ENCODE measurements at regions not wholly inside any gene's neighbourhood (a gene's known extent, or its start where the extent isn't known, plus 50 kb on each side); places are given as distances from the start of the nearest gene placed in this dataset.

GRCh38 chr21:17051054-17051453 lies 461.8 kb upstream of the CXADR start:
- H4K8ac ChIP-seq (ENCODE audit: low read depth, low read length) = no peak overlapping the region
- H3K23ac ChIP-seq (ENCODE audit: low read depth, low read length, poor library complexity) = no peak overlapping the region
- H3K4me3 ChIP-seq (ENCODE audit: low read length in 2 of 2) = no peak overlapping the region
- H2BK5ac ChIP-seq (ENCODE audit: low read length) = no peak overlapping the region
- H3K14ac ChIP-seq (ENCODE audit: low read length) = no peak overlapping the region
- no peak for DNase-seq (ENCODE audit: low spot score)
- no peak overlapping the region for H2BK15ac ChIP-seq (ENCODE audit: low read length)
- H2AK5ac ChIP-seq (ENCODE audit: low read depth, low read length) = no peak overlapping the region
- WGBS, 2 donors (ENCODE audit: extremely low coverage in 2 of 2, insufficient read length in 2 of 2, insufficient replicate concordance in 1 of 2) = no CpG with 5 or more reads among the region's 3 CpGs
- H2AFZ ChIP-seq (ENCODE audit: low read length) = peak overlapping the region; percentile 65
- no peak overlapping the region for H3K4me2 ChIP-seq (ENCODE audit: insufficient read depth, low read length, poor library complexity, severe bottlenecking)
- no peaks in the 10 kb centered on the region for H3K9me3 ChIP-seq (replicated peaks in 1 of 2; ENCODE audit: control insufficient read depth in 2 of 2, insufficient read depth in 1 of 2, low read depth in 1 of 2, low read length in 2 of 2)
- H3K18ac ChIP-seq (ENCODE audit: low read length) = no peak overlapping the region
- no peak overlapping the region for H2BK120ac ChIP-seq (ENCODE audit: low read depth, low read length)
- no peaks in the 10 kb centered on the region for H3K27me3 ChIP-seq (ENCODE audit: control insufficient read depth in 3 of 3, insufficient read depth in 3 of 3, low read depth in 1 of 3, low read length in 3 of 3)
- H4K91ac ChIP-seq (ENCODE audit: low read depth, low read length, poor library complexity) = no peak overlapping the region
- no peak overlapping the region for H2BK12ac ChIP-seq (ENCODE audit: low read length)
- no peak overlapping the region for H3K4ac ChIP-seq (ENCODE audit: low read length)
- no peak overlapping the region for H3K9ac ChIP-seq (ENCODE audit: low read depth, low read length, poor library complexity)
- H3K27ac ChIP-seq (replicated peaks; ENCODE audit: low read length) = no peak overlapping the region
- no peaks in the 10 kb centered on the region for H3K79me1 ChIP-seq (ENCODE audit: low read depth, low read length)
- peaks cover 5 to 8% of the 10 kb centered on the region in 2 donors for H3K4me1 ChIP-seq (ENCODE audit: control insufficient read depth in 2 of 2, insufficient read depth in 1 of 2, low read depth in 1 of 2, low read length in 2 of 2)
- no peaks in the 10 kb centered on the region for H3K36me3 ChIP-seq (replicated peaks in 1 of 2; ENCODE audit: control insufficient read depth in 2 of 2, insufficient read depth in 2 of 2, low read length in 2 of 2)

- Histone ChIP-seq H2BK12ac (ENCODE audit: low read length) (no peak overlapping the region), H3K4ac (ENCODE audit: low read length) (no peak overlapping the region), H3K4me2 (ENCODE audit: insufficient read depth, low read length, poor library complexity, severe bottlenecking) (no peak overlapping the region), H3K4me3 (ENCODE audit: low read length in 2 of 2) (no peak overlapping the region), H3K9ac (ENCODE audit: low read depth, low read length, poor library complexity) (no peak overlapping the region), H3K9me3 (replicated peaks in 1 of 2; ENCODE audit: control insufficient read depth in 2 of 2, insufficient read depth in 1 of 2, low read depth in 1 of 2, low read length in 2 of 2) (no peaks in the 10 kb centered on the region), H3K23ac (ENCODE audit: low read depth, low read length, poor library complexity) (no peak overlapping the region), H4K91ac (ENCODE audit: low read depth, low read length, poor library complexity) (no peak overlapping the region), H3K36me3 (replicated peaks in 1 of 2; ENCODE audit: control insufficient read depth in 2 of 2, insufficient read depth in 2 of 2, low read length in 2 of 2) (no peaks in the 10 kb centered on the region), H3K27me3 (ENCODE audit: control insufficient read depth in 3 of 3, insufficient read depth in 3 of 3, low read depth in 1 of 3, low read length in 3 of 3) (no peaks in the 10 kb centered on the region), H3K18ac (ENCODE audit: low read length) (no peak overlapping the region), H2AK5ac (ENCODE audit: low read depth, low read length) (no peak overlapping the region), H3K27ac (replicated peaks; ENCODE audit: low read length) (no peak overlapping the region), H3K14ac (ENCODE audit: low read length) (no peak overlapping the region), H3K79me1 (ENCODE audit: low read depth, low read length) (no peaks in the 10 kb centered on the region), H4K8ac (ENCODE audit: low read depth, low read length) (no peak overlapping the region), H2BK5ac (ENCODE audit: low read length) (no peak overlapping the region), H2BK120ac (ENCODE audit: low read depth, low read length) (no peak overlapping the region), H3K4me1 (ENCODE audit: control insufficient read depth in 2 of 2, insufficient read depth in 1 of 2, low read depth in 1 of 2, low read length in 2 of 2) (peaks cover 5 to 8% of the 10 kb centered on the region in 2 donors), H2BK15ac (ENCODE audit: low read length) (no peak overlapping the region), H2AFZ (ENCODE audit: low read length) (peak overlapping the region; percentile 19)
- 100% methylated on average over 1 of the region's 7 CpGs; no CpG with 5 or more reads in 1 of the 2 donors for WGBS, 2 donors (ENCODE audit: extremely low coverage in 2 of 2, insufficient read length in 2 of 2, insufficient replicate concordance in 1 of 2)
- DNase-seq (ENCODE audit: low spot score) = no peak
Observed at GRCh38 chr21:17053321-17053720, 459.5 kb upstream of the CXADR start.

GRCh38 chr21:17059936-17060335 lies 452.9 kb upstream of the CXADR start:
- Histone ChIP-seq H2AFZ (ENCODE audit: low read length) (no peak overlapping the region), H2BK5ac (ENCODE audit: low read length) (no peak overlapping the region)

GRCh38 chr21:17066006-17066405 lies 446.8 kb upstream of the CXADR start:
- Histone ChIP-seq H3K36me3 (replicated peaks in 1 of 2; ENCODE audit: control insufficient read depth in 2 of 2, insufficient read depth in 2 of 2, low read length in 2 of 2) (no peaks in the 10 kb centered on the region), H2BK12ac (ENCODE audit: low read length) (no peak overlapping the region), H3K79me1 (ENCODE audit: low read depth, low read length) (no peaks in the 10 kb centered on the region), H4K8ac (ENCODE audit: low read depth, low read length) (no peak overlapping the region), H3K14ac (ENCODE audit: low read length) (no peak overlapping the region), H3K4ac (ENCODE audit: low read length) (no peak overlapping the region), H3K27ac (replicated peaks; ENCODE audit: low read length) (no peak overlapping the region), H2AFZ (ENCODE audit: low read length) (no peak overlapping the region), H3K23ac (ENCODE audit: low read depth, low read length, poor library complexity) (no peak overlapping the region), H3K9ac (ENCODE audit: low read depth, low read length, poor library complexity) (no peak overlapping the region), H2BK120ac (ENCODE audit: low read depth, low read length) (no peak overlapping the region), H3K18ac (ENCODE audit: low read length) (no peak overlapping the region), H3K4me2 (ENCODE audit: insufficient read depth, low read length, poor library complexity, severe bottlenecking) (no peak overlapping the region), H3K9me3 (replicated peaks in 1 of 2; ENCODE audit: control insufficient read depth in 2 of 2, insufficient read depth in 1 of 2, low read depth in 1 of 2, low read length in 2 of 2) (no peaks in the 10 kb centered on the region), H2BK15ac (ENCODE audit: low read length) (no peak overlapping the region), H2BK5ac (ENCODE audit: low read length) (no peak overlapping the region), H2AK5ac (ENCODE audit: low read depth, low read length) (no peak overlapping the region), H4K91ac (ENCODE audit: low read depth, low read length, poor library complexity) (no peak overlapping the region), H3K27me3 (ENCODE audit: control insufficient read depth in 3 of 3, insufficient read depth in 3 of 3, low read depth in 1 of 3, low read length in 3 of 3) (no peaks in the 10 kb centered on the region), H3K4me3 (ENCODE audit: low read length in 2 of 2) (no peak overlapping the region), H3K4me1 (ENCODE audit: control insufficient read depth in 2 of 2, insufficient read depth in 1 of 2, low read depth in 1 of 2, low read length in 2 of 2) (no peaks in the 10 kb centered on the region)
- no peak for DNase-seq (ENCODE audit: low spot score)

More at GRCh38 chr21:17059936-17060335, 452.9 kb upstream of the CXADR start:
- Histone ChIP-seq H2BK12ac (ENCODE audit: low read length) (no peak overlapping the region), H3K9ac (ENCODE audit: low read depth, low read length, poor library complexity) (no peak overlapping the region), H3K23ac (ENCODE audit: low read depth, low read length, poor library complexity) (no peak overlapping the region), H3K14ac (ENCODE audit: low read length) (no peak overlapping the region), H3K4ac (ENCODE audit: low read length) (no peak overlapping the region), H3K27me3 (ENCODE audit: control insufficient read depth in 3 of 3, insufficient read depth in 3 of 3, low read depth in 1 of 3, low read length in 3 of 3) (no peaks in the 10 kb centered on the region), H4K8ac (ENCODE audit: low read depth, low read length) (no peak overlapping the region), H3K79me1 (ENCODE audit: low read depth, low read length) (no peaks in the 10 kb centered on the region), H3K9me3 (replicated peaks in 1 of 2; ENCODE audit: control insufficient read depth in 2 of 2, insufficient read depth in 1 of 2, low read depth in 1 of 2, low read length in 2 of 2) (no peaks in the 10 kb centered on the region), H4K91ac (ENCODE audit: low read depth, low read length, poor library complexity) (no peak overlapping the region), H3K4me2 (ENCODE audit: insufficient read depth, low read length, poor library complexity, severe bottlenecking) (no peak overlapping the region), H3K27ac (replicated peaks; ENCODE audit: low read length) (no peak overlapping the region), H3K4me3 (ENCODE audit: low read length in 2 of 2) (no peak overlapping the region), H2AK5ac (ENCODE audit: low read depth, low read length) (no peak overlapping the region), H2BK120ac (ENCODE audit: low read depth, low read length) (no peak overlapping the region), H3K4me1 (ENCODE audit: control insufficient read depth in 2 of 2, insufficient read depth in 1 of 2, low read depth in 1 of 2, low read length in 2 of 2) (no peaks in the 10 kb centered on the region), H3K18ac (ENCODE audit: low read length) (no peak overlapping the region), H3K36me3 (replicated peaks in 1 of 2; ENCODE audit: control insufficient read depth in 2 of 2, insufficient read depth in 2 of 2, low read length in 2 of 2) (no peaks in the 10 kb centered on the region), H2BK15ac (ENCODE audit: low read length) (no peak overlapping the region)
- WGBS, 2 donors (ENCODE audit: extremely low coverage in 2 of 2, insufficient read length in 2 of 2, insufficient replicate concordance in 1 of 2) = no CpG with 5 or more reads among the region's 1 CpG
- no peak for DNase-seq (ENCODE audit: low spot score)

All from neuronal stem cell (in vitro differentiated cells).